ENCODE measurements at regions not wholly inside any gene's neighbourhood (a gene's known extent, or its start where the extent isn't known, plus 50 kb on each side); places are given as distances from the start of the nearest gene placed in this dataset.
"Not testable (repeated sequence)": the region's sequence is repeated elsewhere in the genome, so short reads cannot be mapped to it uniquely, and the experiment has no call there.

DNA sequence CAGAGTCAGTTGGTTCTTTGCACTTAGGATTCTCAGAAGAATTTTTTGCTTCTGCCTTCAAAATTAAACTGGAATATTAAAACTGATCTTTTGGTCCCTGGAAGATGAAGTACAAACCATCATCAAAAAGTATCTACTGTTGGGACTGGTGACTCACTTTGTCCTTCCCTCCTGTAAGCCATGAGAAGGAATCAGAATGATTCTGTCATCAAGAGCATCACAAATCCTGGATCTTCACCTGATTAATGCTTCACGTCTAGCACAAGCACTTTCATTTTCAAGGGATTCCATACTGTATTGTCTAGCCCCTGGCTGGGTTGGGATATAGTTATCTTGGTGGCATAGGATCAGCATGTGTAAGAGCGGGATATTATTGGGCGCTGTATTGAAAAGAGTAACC, 69.3 kb upstream of the CYP1B1 start:
- no peak for DNase-seq

DNA sequence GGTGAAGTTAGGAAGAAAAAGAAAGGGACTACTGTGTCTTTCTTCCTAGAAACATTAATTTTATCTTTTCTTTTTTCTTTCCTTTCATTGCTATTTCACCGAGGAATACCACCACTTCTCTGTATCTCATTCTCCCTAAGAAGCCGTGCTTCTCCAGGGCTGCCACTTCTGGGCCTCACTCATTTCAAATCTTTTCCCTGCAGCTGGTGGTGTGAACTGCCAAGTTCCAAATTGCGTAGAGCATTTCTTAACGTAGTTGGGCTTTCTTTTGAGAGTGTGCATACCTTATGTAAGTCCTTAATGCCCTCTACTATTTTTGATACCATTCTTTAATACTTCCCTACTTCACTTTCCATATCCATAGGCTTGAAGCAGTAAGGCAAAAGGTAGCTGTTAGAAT, 66.7 kb upstream of the CYP1B1 start:
- no peak for DNase-seq

DNA sequence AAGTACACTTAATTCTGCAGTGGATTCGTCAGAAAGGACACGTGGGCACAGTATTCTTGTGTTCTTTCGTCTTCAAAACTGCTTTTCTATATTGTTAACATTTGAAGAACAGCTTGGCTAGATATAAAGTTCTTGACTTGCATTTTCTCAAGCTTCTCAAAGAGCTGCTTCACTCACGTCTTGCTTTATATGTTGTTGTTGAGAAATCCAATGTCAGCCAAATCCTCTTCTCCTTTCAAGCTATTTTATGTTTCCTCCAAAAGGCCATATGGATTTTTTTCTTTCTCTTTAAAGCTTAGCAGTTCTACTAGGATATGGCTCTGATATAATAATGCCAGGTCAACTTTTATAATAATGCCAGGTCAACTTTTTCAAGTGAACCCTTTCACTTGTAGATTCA, 65.5 kb upstream of the CYP1B1 start:
- DNase-seq: no peak

DNA sequence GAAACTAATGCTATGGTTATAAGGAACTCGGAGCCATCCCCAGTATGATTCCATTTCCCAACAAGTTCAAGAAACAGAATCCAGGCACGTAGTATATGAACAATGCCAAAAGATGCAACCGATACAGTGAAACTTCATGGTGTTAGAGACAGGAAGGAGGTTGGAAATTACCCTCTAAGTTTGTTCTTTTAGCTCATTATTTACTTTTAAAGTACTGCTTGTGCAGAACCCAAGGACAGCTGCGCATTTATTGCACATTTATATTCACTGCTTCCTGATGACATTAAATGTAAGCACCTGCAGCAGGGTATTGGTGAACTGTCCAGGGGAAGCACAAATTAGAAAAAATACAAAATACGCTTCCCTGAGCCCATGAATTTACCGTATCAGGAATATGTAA, 63.0 kb upstream of the CYP1B1 start:
- no peak for DNase-seq

DNA sequence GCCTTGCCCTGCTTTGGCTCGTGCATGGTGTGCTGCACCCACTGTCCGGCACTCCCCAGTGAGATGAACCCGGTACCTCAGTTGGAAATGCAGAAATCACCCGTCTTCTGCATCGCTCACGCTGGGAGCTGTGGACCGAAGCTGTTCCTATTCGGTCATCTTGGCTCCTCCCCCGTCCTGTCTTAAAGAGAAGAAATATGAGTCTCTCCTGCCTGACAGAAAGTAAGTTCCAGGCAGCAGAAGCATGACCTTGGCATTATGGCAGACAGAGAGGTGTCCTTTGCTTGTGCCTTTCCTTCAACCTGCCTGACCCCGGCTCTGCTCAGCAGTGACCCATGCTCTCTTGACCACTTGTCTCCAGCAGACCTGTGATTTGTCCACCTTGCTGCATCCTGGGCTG, 62.5 kb upstream of the CYP1B1 start:
- DNase-seq: no peak

DNA sequence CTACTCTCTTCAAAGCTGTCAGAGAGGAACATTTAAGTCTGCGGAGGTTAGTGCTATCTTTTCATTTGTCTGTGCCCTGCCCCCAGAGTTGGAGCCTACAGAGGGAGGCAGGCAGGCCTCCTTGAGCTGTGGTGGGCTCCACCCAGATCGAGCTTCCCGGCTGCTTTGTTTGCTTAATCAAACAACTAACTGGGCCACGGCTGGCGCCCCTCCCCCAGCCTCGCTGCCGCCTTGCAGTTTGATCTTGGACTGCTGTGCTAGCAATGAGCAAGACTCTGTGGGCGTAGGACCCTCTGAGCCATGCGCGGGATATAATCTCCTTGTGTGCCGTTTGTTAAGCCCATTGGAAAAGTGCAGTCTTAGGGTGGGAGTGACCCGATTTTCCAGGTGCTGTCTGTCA, 62.0 kb upstream of the CYP1B1 start:
- not testable (repeated sequence) for DNase-seq

DNA sequence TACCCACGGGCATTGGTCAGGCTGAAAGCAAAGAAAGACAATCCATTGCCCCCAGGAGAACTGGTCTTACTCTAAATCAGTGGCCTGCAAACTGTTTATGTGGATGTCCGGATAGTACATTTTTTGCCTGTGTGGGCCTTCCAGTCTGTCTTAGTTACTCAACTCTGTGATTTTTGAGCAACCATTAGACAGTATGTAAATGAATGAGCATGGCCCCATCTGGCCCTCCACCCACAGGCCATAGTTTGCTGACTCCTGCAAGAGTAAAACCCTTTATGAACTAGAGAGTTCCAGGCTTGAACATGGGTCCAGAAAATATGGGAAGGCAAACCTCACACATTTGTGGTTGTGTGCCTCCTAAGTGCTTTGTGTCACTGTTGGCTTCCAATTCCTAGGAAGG, 55.7 kb upstream of the CYP1B1 start:
- DNase-seq: no peak

DNA sequence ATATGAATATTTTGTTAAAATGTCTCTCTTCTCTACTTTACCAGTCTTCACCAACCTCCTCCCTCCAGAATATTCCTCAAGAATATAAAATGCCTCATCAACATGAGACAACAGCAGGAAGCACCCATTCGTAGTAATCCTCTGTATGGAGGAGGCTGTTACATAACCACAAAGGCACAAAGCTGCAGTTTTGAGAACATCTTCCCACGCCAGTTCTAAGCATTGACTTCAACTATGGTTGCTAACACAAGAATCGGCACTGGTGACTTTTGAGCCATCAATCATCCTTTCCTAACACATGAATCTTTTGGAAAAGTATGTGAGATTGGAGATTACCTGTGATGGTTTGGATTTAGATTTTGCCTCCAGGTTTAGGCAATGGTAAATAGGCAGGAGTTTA, 54.9 kb upstream of the CYP1B1 start:
- DNase-seq: peak in 1 of 2 donors; percentile 24

DNA sequence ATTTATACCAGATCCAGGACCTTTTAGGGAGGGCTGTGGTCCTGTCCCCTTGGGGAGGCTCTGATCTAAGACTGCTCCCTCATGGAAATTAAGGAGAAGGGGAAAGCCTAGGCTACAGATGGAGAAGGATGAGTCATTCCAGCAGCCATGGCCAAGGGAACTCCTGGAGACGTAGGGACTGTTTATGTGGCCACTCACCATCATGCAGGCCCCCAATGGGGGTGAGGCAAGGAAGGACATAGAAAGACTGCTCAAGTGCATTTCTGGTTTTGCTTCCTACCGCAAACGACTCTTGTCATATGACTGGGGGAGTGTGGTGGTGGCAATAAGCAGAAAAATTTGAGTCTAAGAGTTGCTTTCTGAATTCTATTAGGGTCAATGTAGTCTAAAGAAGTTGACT, 54.0 kb upstream of the CYP1B1 start:
- no peak for DNase-seq

DNA sequence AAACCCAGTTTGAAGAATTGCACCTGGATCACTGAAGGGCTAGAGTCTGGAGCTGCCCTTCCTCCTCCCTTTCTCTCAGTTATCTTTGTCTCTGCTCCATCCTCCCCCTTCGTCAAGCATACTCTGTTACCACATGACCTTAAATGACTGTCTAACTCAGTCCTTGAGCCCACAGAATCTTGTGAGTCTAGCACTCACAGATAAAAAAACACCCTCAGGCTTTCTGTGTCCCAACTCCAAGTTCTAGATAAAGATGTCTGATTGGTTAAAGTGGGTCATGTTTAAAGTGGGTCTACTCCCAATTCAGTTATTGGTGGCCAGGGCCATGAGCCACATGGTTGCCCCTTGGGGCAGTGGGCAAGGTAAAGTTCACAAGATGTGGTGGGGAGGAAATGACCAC, 53.5 kb upstream of the CYP1B1 start:
- no peak for DNase-seq

DNA sequence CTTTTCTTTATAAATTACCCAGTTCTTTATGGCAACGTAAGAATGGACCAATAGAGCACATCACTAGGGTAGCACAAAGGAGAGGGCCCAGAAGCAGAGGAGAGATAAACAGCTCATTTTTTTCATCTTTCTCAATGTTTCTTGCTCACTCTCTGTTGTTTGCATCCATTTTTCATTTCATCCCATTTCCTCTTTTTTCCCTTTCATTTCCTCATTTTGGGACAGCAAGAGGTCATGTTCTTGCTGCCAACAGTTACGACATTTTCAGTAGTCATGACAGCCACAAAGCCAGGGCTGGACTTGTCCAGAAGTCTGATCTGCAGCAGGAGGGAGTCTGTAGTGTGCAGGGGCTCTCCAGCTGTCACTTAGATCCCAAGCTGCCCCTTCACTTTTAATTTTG, 52.7 kb upstream of the CYP1B1 start:
- DNase-seq: no peak

DNA sequence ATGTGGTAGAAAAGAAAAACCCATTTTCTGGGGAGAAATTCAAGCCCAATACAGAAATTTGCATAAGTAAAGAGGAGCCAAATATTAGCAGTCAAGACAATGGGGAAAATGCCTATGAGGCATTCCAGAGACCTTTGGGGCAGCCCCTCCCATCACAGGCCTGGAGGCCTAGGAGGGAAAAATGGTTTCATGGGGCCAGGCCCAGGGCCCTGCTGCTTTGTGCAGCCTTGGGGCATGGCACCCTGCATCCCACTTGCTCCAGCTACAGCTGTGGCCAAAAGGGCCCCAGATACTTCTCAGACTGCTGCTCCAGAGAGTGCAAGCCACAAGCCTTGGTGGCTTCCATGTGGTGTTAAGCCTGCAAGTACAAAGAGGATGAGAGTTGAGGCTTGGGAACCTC, 51.3 kb upstream of the CYP1B1 start:
- no peak for DNase-seq

DNA sequence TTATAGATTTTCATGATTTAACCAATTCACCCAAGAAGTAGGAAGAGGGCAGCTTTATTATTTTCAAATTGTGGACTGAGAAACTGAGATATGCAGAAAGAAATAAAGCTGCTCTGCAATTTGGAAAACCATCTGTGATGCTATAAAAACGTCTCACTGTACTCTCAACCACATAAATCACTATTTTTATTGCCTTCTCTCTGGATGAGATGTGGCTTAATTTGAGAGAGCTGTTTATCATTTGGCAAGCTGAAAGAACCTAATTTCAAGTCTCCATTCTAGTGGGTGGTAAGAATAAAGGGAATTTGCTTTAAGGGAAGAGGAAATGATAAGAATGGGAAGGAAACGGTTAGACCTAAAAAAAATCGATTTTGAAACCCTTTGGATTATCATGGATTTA, 49.9 kb upstream of the CYP1B1 start:
- peak in 1 of 2 donors; percentile 29 for DNase-seq
